ENCODE measurements at regions not wholly inside any gene's neighbourhood (a gene's known extent, or its start where the extent isn't known, plus 50 kb on each side); places are given as distances from the start of the nearest gene placed in this dataset.
"Not testable (repeated sequence)": the region's sequence is repeated elsewhere in the genome, so short reads cannot be mapped to it uniquely, and the experiment has no call there.

GRCh38 chr10:118805146-118805545, 50.4 kb upstream of the CACUL1 start:
- no peak for DNase-seq

DNA sequence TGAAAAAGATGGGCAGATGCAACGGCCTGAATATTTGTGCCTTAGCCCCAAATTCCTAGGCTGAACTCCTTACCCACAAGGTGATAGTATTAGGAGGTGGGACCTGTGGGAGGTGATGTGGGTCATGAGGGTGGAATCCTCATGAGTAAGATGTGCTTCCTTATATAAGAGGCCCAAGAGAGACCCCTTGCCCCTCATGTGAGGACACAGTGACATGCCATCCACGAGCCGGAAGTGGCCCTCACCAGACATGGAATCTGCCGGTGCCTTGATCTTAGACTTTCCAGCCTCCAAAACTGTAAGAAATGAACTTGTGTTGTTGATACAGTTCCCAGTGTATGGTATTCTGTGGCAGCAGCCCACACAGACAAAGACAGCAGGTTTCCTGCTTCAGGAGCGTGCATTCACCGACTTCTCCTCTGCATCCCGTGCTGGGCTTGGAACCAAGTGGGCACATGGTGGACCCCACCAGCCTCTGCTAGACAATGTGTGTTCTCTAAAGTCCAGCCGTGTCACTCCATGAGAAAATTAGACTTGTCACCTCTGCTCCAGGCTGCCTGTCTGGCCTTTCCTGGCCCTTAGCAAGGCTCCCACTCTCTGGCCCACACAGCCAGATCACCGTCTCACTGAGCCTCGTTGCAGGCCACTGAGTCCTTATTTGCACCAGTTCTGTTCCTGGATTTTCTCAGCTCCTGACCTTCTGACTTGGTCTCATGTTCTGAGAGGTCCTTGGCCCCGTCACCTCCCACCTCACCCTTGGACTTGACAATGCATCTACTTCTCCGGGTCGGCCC, 52.9 kb upstream of the CACUL1 start:
- no peak for DNase-seq

DNA sequence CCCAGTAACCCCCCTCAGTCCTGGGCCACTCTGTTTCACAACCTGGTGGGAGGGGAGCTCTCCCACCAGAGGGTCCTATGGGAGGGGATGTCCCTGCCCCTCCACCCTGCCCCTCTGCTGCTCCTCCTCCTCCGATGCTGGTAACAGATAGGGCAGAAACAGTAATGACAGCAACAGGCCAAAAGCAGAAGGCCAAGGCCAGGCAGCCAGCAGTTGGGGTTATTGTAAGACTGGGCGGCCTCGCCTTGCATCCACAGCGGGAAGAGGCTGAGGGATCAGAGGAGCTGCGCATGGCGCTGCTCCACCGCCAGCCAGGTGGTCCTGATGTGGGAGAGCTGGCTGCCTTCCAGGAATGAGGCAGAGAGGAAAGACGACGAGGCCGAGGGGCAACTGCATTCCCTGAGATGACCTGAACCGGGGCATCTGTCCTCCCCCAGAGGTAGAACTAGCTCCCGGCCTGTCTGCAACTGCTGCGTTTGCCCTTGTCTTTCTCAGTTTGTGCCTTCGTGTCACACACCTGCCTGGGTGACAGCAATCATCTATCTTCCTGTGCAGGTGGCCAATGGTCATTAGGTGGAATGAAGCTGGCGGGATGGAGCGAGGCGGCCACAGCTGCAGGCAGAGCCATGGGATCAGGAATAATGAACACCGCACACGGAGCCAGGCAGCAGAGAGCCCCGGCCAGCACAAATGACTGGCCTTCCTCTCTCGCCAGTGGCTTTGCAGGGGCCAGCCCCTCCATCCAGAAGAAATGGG, 54.0 kb upstream of the CACUL1 start:
- DNase-seq, result no peak

DNA sequence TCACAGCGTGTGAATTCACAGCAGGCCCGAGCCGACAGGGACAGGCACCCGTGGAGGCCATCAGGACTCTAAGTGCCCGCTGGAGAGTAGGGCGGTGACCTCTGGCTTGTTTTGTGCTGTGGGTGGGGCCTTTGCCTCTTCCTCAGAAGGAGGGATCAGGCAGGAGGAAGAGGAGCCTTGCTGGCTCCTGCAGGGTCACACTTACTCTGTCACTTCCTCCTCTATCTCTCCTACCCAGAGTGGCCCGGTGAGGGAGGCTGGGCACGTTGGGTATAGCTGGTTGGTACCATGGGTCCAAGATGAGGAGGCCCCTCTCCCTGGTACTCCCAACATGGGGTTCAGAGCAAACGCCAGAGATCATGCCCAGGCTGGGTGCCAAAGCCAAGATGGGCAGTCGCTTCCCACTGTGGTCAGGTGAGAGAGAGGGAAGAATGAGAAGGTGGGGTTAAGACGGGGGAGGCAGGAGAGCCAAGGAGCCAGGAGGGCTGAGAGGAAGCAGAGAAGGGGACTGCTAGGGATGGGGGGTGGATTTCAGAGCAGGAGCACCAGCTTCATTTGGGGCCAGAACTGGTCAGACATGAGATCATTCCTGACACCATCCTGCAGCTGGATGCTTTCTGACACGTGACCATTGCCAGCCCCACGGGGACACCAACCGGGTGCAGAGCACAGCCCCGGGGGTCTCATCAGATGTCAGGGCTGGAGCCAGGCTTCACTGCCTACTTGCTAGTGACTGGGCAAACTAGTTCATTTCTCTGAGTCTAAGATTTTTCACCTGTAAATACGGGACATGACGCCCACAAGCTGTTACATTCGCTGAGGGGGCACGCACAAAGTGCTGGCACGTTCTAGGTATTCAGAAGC, 54.8 kb upstream of the CACUL1 start:
- DNase-seq, result no peak

DNA sequence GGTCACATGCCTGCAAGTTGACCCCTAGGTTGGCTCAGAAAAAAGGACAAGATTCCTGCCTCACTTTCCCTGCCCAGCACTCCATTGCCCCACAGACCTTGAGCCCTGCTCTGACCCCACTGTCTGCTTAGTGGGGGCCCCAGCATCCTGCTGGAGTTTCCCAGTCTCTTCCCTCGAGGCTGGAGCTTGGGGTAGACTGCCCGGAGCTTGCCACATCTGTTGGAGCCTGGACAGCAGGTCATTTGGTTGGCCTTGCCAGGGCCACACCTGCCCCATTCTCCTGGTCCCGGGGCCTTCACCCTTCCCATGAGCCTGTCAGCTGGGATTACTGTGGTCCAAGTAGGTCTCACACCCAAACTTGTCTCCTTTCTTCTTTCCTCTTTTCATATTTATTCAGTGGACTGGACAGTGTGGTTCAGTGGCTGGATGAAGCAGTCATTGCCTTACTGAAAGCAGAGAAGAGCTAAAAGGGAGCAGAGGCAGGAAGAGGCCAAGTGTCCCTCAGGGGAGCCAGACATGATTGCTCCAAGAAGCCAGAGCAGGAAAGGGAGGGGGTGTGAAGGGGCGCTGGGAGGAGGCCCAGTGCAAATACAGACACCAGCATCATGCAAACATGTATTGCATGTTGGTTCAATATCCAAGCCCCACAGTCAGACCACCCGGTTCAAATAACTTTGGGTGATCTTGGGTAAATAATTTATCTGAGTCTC, 56.2 kb upstream of the CACUL1 start:
- DNase-seq, result no peak

DNA sequence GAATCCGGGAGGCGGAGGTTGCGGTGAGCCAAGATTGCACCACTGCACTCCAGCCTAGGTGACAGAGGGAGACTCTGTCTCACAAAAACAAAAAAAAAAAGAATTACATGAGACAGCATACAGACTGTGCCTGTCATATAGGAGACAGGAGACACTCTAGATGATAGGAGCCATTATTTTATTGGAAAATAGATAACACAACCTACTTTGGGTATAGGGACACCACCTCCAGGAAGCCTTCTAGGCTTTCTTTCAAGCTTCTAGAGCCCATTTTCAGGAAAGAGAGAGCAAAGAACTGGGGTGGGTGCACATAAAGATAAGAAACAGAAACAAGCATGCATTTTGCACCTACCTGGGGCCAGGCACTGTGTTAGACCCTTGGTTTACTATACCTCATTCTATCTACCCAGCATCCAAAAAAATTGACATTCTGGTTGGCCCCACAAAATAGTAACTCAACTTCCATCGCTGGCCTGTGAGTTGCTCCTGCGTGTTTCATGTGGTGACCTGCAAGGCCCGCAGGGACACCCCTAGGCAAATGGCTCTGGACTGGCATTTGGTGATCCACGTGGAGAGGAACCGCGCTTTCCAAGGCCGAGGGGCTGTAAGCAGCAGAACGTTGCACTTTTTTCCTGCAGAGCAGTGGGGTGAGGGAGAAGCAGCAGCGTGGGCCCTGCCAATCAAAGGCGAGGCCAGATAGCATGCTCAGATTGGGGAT, 57.1 kb upstream of the CACUL1 start:
- DNase-seq, result no peak

DNA sequence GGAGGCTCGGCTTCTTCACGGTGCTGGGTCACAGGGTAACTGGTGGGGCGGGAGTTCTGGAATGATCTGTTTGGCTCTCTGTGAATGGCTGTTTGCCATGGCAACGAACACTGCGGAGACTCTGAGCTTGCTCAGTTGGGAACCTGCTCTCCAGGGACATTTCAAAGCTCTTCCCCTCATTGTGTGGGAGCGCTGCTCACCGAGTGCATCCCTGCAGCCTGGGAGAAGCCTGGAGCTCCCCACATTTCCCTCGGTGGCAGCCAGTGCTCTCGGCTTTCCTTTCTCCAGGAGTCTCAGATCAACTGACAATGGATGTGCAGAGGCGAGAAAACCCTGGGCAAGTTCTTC, 57.6 kb upstream of the CACUL1 start:
- no peak for DNase-seq

- not testable (repeated sequence) for DNase-seq
Measured at GRCh38 chr10:118813001-118813400, 58.2 kb upstream of the CACUL1 start.

DNA sequence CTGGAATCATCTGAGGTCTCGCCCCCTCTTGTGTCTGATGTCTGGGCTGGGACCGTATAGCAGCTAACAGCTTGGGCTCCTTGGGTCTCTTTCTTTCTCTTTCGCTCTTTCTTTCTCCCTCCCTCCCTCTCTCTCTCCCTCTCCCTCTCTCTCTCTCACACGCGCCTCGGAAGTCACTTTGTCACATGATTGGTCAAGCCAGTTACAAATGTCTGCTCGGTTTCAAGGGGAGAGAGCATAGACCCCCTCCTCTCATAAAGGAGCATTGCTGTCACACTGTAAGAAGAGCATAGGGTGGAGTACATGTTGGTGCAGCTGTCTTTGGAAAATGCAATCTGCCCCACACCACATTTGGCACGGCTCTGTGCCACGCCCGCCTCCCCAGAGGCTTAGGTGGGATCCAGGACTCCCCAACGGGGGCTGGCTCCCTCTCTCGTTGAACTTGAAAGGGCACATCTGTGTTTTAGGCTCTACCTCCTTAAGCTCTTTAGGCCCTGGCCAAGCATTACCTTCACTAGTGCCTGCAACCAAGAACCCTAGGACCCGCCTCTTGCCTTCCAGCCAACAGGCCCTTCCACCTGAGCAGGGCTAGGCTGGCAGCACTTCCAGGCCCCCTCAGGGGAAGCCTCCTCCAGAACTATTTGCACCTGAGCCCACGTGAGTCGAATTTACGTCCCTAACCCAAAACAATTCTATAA, 61.9 kb upstream of the CACUL1 start:
- no peak for DNase-seq

GRCh38 chr10:118817328-118818068, 62.7 kb upstream of the CACUL1 start:
- DNase-seq, result no peak

GRCh38 chr10:118818621-118819221, 64.0 kb upstream of the CACUL1 start:
- no peak for DNase-seq

DNA sequence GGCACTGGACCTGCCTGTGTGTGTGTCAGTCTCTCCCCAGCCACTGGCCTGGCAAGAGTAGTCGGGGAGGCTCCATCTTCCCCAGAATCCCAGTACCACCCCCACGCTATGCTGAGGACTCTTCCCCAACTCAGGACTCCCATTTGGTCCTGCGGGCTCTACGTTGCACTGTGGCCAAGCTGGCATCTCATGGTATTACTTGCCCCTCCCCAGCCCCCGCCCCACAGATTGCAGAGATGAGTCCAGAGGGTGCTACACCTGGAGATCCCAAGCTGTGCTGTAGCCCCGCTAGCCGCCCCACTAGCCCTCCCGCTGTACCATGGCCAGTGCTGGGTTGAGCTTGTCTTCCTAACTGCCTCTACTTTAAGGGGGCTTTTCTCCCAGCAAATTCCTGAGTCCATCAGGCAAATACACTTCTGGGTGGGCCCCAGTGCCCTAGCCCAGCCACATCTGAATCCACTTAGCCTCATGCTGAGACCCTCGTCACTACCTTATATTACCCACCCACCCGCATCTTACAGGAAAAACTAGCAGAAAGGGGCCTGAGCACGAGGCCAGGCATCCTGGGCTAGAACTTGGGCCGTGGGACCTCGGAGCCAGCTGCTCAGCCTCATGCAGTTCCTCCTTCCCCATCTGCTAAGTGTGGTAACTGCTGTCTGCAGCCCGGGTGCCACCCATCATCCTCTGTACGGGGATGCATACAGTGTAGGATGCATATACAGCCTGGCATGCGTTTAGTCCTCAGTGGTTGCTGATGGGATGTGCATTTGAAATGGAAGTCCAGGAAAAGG, 65.8 kb upstream of the CACUL1 start:
- DNase-seq, result no peak

DNA sequence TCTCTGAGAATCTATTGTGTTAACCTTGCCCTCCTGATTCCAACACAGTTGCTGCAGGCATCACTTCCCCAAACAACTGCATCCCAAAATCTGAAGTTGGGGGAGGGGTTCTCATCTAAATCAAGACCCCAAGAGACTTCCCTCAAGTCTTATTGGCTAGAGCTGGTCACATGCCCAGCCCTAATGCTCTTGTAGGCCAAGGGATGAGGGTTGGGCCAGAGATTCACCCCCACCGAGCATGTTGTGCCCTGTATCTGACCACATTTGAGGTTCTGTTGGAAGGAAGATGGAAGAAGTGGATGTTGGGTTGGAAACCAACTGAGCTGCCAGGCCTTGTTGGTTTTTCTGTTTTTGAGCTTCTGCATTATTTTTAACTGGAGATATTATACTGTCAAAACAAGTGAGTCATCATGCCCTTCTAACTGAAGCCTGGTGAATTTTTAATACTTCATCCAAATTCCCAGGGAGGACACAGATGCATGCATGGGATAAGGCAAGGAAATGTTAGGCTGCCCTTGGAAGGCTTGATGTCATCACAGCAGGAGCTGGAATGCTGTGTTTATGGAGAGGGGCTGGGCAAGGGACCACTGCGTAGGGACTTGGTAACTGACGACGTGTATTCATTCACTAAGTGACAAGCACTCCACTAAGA, 68.6 kb upstream of the CACUL1 start:
- DNase-seq, result no peak

DNA sequence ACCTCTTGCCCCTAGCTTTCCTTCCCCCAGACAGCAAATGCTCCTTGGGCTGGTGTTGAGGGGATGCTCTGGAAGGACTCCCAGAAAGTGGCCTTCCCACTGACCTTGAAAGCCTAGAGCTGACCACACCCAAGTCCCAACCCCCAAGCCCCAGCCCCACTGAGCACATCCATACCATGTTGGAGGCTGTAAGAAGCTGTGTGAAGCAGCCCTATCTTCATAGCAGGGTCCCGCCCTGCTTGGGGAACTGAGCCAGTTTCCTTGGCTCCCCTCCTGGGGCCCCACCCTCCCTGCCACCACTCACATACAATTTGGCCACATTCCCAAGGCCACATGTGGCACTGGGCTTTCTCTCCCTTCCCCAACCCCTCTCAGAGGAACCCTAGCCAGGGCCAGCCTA, 72.3 kb upstream of the CACUL1 start:
- DNase-seq, result no peak

DNA sequence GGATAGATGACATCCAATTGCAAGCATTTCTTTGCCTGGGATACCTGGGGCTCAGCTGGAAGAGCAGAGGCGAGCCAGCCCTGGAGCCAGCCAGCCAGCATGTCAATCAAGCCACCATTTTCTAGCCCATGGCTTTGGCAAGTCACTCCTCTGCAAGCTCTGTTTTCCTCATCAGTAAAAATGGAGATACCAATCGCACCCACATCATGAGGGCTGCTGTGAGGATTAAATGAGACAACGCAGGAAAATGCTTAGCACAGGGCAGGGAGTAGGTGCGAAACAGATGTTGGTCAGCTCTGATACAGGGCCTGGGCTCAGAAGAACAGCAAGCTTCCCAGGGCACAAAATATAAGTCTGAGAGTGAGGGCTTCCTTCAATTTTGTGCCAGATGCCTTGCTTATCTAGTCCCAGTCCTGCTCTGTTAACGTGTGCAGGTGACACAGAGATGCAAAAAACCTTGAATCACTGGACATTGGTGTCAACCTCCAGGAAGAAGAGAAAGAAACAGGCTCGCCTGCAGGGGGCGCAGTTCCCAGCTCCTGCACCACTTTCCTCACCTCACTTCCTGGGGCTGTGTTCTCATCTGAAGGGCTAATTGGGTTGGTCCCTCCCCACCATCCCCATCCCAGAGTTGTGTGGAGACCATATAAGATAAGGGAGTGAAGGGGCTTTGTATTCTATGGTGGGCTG, 72.8 kb upstream of the CACUL1 start:
- DNase-seq, result no peak

DNA sequence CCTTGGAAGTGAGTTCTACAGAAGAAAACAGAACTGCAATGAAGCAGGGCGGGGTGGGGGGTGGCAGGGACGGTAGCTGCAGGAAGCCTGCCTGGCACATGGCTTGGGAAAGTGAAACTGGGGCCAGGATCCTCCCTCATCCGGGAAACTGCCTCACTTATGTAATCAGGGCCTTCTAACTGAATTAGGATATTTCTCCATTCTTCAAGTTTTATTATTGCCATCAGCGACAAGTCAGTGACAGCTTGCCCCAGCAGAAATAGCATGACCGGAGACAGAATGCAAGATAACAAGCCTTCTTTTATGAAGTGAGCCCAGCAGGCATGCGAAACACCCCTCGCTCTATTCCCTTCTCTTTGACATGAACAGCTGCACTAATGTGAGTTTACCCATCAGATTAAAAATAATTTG, 77.5 kb upstream of the CACUL1 start:
- DNase-seq, result no peak

GRCh38 chr10:118834370-118834769, 79.6 kb upstream of the CACUL1 start:
- DNase-seq, result not testable (repeated sequence)

DNA sequence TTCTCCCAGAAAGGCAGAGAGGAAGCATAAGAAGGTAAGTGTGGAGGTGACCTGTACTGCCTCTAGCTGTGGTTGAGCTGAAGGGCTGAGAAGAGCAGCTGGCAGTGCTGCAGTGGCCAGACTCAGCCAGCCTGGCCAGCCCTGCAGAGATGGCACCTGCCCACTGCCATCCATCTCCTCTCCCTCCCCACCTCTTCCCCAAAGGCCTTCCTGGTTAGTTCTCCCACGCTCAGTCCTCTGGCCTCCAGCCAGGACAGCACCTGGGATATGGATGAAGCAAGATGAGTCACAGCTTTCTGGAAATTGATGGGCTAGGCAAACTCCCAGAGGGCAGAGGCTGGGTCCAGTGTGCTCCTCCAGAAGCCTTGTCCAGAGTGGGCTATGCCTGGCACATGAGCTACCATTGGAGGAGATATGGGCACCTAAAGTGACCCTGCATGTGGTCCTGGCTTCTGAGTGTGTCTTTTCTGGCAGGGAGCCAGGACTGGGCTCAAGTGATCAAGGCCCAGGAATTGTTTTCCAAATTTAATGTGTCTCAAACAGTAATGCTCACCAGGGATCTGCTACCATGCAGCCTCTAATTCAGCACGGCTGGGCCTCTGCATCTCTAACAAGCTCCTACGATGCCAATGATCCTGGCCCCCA, 81.0 kb upstream of the CACUL1 start:
- no peak for DNase-seq
